HepG2 (cell line): ENCODE measurements at regions not wholly inside any gene's neighbourhood (a gene's known extent, or its start where the extent isn't known, plus 50 kb on each side); places are given as distances from the start of the nearest gene placed in this dataset.

Source experiments
- DPF2 ChIP-seq: sonication (generic); formaldehyde crosslinking; IDR thresholded peaks from 2 replicates; pipeline ENCODE4 v1.4.0; 2020; ENCODE audit warnings: mild to moderate bottlenecking, low read depth, missing genetic modification reagents, borderline replicate concordance
- FOXP4 ChIP-seq: sonication (generic); formaldehyde crosslinking; IDR thresholded peaks from 2 replicates; pipeline ENCODE4 v1.4.0; 2020; ENCODE audit warnings: missing genetic modification reagents

DNA sequence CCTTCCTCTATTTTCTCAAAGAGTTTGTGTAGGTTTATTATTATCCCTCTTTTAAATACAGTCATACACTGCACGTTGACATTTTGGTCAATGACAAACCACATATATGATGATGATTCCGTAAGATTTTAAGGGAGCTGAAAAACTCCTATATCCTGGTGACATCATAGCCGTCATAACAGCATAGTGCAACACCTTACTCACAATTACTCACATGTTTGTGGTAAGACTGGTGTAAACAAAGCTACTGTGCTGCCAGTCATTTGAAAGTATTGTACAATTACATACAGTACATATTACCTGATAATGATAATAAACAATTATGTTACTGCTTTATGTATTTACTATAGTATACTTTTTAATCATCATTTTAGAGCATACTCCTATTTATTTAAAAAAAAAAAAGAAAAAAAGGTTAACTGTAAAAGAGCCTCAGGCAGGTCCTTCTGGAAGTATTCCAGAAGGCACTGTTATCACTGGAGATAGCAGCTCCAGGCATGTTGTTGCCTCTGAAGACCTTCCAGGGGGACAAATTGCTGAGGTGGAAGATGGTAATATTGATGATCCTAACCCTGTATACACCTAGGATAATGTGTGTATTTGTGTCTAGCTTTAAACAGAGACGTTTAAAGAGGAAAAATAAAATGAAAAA lies 123.3 kb upstream of the CDK1 start:
- no peak for TF ChIP-seq FOXP4 (CRISPR knock-in tag)
- TF ChIP-seq DPF2 (CRISPR knock-in tag): no peak
